Activated CD4-positive, alpha-beta T cell treated with anti-CD3 and anti-CD28 coated beads for 4 hours (primary cell): ENCODE measurements at regions not wholly inside any gene's neighbourhood (a gene's known extent, or its start where the extent isn't known, plus 50 kb on each side); places are given as distances from the start of the nearest gene placed in this dataset.

Experiments
- DNase-seq, 2 donors: peaks; one replicate each; pipeline ENCODE4 v3.0.0-alpha.2; 2020

DNA sequence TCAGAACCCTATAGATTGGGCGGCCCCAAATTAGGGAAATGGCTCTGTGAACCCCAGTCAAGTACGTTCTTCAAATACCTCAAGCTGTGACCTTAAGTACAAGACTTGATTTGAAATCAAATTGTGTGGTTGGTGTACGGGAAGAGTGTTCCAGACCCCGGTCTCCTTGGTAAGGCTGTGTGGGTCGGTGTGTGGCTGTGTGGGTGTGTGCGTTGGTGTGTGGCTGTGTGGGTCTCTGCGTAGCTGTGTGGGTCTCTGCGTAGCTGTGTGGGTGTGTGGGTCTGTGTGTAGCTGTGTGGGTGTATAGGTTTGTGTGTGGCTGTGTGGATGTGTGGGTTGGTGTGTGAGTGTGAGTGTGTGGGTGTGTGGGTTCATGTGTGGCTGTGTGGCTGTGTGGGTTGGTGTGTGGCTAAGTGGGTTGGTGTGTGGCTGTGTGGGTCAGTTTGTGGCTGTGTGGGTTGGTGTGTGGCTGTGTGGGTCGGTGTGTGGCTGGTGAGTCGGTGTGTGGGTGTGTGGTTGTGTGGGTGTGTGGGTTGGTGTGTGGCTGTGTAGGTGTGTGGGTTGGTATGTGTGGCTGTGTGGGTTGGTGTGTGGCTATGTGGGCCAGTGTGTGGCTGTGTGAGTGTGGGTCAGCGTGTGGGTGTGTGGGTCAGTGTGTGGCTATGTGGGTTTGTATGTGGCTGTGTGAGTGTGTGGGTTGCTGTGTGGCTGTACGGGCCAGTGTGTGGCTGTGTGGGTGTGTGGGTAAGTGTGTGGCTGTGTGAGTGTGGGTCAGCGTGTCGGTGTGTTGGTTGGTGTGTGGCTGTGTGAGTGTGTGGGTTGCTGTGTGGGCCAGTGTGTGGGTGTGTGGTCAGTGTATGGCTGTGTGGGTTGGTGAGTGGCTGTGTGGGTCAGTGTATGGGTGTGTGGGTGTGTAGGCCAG, 238.7 kb upstream of the ZFHX3 start:
- no peak for DNase-seq

DNA sequence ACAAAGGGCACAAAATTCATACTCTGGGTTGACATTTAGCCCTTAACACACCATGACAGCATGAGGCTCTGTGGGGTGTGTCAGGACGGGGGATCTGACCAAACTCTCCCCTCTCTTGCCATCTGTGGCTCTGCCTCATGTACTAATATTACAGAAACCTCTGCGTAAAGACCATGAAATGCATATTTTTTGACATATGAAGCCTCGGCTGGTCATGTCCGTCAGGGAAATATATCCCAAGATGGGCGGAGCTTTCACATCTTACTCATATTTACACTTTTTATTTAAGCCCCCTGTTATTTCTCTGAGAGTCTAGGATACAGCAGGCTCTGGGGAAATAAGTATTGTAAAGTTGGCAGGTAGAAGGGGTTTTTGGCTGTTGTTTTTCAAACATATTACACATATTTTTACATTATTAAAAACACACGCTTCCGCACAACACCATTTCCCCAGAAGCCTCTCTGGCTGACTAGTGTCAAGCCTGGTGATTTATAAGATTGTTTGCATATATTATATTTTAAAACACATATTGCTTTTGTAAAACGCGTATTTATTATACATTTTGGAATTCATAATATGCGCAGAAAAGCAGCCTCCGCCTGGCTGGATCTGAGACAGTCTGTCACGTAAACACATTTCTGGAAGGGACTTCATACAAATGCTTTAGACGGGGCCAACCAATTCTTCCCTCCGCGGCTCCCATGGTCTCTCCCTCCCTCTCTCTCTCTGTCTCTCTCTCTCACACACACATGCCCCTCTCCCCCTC, 237.7 kb upstream of the ZFHX3 start:
- no peak for DNase-seq

DNA sequence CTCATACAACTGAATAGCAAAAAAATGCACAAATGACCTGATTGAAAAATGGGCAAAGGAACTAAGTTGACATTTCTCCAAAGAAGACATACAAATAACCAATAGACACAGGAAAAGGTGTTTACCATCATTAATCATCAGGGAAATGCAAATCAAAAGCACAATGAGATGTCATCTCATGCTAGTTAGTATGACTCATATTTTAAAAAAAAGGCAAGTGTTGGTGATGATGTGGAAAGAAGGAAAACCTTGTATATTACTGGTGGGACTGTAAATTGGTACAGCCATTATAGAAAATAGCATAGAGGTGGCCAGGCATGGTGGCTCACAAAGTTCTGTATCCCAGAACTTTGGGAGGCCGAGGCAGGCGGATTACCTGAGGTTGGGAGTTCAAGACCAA, 232.5 kb upstream of the ZFHX3 start:
- no peak for DNase-seq

DNA sequence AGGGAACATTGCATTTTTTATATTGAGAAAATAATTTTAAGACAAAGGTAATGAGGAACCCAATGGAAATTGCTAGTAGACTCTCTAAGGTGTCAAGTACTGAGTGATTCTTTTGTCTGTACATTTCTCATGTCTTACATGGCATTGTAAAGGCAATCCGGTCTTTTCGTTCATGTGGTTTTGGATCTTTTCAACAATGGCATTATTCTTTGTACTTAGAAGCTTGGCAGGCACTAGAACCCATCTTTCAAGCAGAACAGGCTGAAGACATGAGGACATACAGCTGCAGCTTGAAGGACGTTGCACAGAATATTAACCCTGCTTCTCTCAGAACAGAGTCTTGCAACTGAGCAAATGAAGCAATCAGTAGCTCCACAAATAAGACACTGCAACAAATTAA, 231.5 kb upstream of the ZFHX3 start:
- no peak for DNase-seq

DNA sequence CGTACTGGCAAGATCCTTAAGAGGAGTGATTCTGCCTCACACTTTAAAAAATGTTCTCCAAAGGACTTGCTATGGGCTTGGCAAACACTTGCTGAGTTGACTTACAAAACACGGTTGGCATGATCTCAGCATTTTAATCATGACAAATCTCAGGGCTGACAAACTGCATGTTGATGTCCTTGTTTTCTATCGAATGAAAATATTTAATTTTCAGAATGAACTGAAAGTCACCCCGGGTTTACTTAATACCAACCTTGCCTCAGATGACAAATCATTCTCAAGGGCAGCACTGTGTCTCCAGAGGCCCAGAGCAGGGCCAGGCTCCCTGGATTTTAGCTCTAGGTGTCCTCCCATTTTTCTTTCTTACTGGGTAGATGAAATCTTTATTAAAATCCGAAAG, 229.1 kb upstream of the ZFHX3 start:
- DNase-seq: no peak

DNA sequence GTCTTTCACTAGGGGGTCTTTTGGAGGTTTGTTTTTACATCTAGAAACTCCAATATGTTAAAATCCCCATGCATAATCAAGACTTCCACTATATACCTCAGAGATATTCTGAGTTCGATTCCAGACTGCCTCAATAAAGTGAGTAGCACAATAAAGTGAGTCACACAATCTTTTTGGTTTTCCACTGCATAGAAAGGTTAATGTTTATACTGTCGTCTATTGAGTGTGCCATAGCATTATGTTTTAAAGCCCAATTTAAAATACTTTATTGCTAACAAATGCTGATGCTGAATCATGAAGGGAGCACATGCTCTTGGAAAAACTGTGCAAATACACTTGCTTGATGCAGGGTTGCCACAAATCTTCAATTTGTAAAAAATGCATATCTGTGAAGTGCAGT, 227.5 kb upstream of the ZFHX3 start:
- no peak for DNase-seq

DNA sequence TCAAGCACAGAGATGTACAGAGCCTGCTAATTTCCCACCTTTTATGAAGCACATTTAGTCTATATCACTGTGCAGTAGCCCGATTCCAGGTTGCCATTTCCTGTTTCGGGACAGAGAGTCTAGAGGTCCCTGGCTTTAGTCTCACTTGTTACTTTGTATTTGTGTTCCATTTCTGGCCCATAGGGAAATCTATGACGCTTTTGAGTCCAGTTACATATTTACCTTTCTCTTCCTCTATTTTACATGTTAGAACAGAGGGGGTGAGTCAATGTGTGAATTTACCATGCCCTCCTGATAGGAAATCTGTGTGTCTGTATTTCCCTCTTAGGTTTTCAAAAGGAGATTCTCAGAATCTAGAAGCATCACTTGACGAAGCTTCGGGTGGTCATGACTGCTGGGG, 227.1 kb upstream of the ZFHX3 start:
- no peak for DNase-seq

DNA sequence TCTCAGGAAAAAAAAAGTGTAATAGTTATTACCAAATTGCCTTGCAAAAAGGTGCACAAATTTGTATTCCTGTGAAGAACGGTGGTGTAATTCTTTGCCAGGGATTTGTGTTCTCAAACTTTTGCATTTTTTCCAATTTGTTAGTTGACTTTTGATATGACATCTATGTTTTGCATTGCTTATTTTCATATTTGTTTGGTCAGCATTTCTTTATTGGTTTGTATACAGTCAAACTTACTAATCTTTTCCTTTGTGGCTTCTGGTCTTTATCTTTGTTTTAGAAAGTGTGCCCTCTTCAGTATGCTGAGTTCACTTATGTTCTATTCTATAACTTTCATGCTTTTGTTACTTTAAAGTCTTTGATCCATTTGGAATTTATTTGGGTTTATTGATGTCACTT, 226.2 kb upstream of the ZFHX3 start:
- no peak for DNase-seq

DNA sequence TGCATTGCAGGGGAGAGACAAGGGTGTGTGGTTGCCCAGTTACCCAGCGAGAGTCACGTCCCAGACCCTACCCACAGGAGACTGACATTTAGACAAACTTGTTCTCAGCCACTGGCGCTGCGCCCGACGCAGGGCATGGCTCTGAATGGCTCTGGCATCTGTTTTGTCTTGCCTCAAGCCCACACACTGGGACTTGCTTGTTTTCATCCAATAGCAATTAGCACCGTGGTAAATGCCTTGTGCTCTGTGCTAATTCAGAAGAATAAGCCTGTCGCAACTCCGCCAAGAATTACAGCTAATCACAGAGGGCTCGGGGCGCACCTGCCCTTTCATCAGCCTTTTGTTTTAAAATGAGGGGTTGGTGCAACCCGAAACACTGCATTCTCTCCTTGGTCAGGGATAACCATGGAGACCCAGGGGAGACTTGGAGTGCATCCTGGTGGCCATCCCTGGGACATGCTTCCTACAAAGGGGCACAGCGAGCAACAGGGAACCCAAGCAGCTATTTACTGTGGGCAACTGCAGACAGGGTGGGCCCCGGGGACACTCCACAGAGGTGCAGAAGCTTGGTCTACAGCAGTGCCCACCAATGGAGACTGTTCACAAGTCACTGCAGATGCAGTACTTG, 220.6 kb upstream of the ZFHX3 start:
- no peak for DNase-seq

DNA sequence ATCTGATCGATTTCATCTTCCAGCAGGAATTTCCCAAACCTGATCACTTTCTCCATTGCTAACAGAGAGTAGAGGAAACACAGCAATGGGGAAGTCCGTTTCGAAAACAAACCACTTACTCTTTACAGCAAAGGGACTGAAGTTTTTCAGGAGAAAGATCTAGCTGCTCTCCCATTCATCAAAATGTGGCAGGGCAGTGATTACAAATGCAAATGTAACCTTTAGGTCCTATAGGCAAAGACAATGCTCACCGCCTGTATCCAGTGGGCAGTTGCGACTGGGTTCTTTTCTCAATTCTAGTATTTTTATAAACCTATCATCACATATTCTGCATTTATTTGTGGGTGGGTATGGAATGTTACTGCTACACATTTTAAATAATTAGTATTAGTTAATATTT, 218.0 kb upstream of the ZFHX3 start:
- no peak for DNase-seq

DNA sequence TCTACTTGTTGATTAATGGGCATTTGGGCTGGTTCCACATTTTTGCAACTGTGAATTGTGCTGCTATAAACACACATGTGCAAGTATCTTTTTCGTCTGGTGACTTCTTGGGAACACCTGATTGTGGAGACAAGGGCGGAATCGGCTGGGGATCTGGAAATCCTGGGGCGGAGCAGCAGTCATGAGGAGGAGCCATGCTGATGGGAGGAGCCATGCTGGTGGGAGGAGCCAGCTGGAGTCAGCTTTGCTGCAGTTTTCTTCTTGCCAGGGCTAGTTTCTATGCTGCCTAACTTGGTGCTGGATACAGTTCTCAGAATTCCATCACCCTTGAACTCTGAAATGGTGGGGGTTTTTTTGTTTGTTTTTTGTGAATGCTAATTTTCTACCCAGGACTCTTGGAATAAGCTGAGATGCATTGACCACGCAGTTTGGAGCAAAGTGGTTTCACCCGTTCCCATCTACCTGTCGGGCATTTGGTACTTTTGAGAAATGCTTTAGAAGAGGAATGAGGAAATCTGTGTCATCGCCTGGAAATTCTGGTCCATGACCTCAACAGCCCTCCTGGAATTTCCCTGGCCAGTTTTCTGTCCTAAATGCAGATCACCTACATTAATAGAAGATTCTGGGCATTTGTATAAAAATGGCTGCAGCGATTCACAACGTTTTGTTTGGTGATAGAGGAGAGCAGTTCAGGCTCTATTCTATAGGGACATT, 217.4 kb upstream of the ZFHX3 start:
- DNase-seq: no peak

DNA sequence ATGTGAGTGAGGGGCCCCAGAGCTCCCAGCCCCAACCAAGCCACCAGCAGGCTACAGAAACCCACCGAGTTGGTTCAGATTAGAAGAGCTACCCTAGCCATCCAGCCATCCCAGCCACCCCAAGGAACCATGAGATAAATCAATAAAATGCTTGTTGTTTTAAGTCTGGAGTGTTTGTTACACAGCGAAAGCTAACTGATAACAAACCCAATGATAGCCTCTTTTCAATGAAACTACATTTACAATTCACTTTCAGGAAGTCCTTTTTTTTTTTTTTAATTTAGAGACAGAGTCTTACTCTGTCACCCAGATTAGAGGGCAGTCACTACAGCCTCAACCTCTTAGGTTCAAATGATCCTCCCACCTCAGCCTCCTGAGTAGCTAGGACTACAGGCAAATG, 215.0 kb upstream of the ZFHX3 start:
- no peak for DNase-seq

DNA sequence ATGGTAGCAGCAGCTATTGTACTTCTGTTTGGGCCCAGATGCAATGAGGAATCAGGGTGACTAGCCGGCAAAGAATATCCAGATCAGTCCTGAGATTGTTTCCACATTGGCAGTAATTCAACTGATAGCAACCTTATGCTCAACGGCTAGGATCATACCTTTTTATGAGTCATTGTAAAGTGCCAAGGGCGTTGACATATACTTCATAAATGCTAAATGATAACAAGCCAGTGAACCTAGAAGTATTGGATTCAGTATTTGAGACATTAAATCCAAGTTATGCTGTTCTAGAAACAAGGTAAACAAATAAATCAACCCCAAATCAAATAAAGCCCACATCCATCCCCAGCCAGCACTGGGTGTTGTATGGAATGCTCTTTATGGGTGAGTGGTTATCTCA, 207.1 kb upstream of the ZFHX3 start:
- no peak for DNase-seq

DNA sequence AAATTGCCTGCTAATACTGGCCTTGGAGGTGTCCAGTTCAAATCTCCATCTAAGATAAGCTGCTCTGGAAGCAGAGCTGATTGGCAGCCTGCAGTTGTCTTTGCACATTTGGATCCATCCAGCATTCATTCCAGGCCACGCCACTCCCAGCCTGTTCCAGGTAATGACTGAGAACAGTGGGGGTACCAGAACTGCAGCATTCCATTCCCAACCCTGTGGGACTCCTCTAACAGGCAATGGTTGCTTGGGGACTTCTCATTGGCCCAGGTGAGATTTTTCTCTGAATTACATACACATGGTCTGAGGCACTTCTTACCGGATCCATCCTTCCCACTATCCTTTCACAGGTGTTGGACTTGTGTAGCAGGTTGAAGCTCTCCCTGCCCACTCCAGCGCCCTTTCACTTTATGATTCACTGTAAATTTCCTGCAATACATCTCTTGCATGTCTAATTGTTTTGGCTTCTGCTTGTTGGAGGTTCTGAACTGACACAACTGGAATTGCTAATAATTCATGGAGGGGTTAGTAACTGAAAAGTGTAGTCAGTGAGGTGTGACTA, 206.1 kb upstream of the ZFHX3 start:
- DNase-seq: no peak

DNA sequence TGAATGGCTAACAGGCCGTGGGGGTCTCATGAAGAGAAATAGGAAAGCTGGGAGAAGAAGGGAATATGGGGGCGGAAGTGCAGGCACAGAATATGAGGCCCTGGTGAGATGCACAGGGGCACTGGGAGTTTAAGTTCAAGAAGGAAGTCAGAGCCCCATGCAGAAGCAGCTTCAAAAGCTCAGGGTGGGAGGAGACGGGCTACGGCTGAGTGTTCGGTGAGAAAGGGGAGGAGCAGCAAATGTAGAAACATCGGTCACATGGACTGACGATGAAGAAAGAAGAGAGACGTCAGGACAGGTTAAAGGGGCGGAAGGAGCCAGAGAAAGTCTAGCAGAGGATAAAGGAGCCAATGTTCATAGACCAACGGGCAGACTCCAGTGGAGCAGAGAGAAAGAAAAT, 204.5 kb upstream of the ZFHX3 start:
- no peak for DNase-seq

DNA sequence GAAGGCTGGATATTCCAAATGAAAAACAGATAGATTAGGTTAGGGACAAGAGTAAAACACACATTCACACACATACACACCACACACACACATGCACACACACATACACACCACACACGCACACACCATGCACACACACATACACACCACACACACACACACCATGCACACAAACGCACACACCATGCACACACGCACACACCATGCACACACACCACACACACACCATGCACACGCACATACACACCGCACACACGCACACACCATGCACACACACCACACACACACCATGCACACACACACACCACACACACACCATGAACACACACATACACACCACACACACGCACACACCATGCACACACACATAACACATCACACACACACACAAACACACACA, 203.7 kb upstream of the ZFHX3 start:
- no peak for DNase-seq

DNA sequence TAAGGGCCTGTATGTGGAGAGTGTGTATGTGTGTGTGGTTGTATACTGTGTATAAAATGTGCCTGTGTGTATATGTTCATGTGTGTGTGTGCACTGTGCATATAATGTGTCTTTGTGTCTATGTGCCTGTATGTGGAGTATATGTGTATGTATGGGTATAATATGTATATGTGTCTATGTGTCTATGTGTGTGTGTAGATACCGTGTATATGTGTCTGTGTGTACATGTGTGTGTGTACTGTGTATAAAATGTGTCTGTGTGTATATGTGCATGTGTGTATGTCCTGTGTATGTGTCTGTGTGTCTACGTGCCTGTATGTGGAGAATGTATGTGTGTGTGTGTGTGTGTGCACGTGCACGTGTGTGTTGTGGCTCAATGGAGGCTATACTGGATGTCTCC, 200.4 kb upstream of the ZFHX3 start:
- DNase-seq: no peak

DNA sequence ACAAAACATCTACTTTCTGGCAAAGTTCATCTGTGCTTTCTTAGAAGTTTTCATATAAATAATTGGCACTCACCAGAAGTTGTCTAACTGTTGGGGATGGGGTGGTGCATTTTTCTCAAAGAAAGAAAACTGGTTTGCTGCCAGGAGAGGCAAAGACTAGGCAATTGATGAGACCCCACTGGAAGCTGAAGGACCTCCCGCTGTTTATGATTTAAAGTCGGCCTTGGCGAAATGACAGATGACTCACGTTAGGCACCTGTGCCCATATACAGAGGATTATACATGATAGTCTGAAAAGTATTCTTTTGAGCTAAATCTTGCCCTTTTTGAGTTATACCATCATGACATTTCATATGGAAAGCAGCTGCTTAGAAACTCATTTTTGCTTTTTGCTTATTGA, 193.0 kb upstream of the ZFHX3 start:
- no peak for DNase-seq

DNA sequence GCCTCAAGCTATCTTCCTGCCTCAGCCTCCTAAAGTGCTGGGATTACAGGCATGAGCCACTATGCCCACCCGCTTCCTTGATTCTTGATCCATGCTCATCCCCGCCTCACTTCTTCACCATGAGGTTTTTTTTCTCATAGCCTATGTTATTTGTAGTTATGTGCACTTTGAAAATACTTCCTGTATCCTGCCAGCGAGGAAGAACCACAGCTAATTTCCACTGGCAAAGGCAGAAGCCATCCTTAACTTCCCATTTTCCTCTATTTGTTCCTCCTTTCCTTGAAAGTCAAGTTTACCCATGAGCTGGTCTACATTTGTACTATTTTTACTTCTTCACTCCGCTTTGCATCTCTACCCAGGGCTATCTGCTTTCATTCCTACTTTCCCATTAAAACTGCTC, 189.7 kb upstream of the ZFHX3 start:
- DNase-seq: no peak

DNA sequence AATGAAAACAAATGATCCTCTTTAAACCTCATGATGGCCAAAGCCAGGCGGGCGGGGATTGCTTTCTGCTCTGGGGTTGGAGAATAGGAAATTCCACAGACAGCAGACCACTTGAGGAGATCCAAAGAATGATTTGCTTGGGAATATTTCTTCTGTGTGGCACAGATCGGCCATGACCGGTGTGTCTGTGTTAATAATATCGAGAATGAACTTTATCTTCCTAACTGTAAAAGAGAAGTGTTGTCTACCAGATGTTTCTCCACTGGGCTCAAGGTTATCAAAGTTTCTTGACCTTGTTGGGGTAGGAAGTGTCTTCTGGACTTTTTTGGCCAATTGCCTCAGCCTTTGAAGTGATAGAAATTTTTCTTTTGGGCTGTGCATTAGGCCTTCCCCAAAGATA, 186.6 kb upstream of the ZFHX3 start:
- DNase-seq: no peak

DNA sequence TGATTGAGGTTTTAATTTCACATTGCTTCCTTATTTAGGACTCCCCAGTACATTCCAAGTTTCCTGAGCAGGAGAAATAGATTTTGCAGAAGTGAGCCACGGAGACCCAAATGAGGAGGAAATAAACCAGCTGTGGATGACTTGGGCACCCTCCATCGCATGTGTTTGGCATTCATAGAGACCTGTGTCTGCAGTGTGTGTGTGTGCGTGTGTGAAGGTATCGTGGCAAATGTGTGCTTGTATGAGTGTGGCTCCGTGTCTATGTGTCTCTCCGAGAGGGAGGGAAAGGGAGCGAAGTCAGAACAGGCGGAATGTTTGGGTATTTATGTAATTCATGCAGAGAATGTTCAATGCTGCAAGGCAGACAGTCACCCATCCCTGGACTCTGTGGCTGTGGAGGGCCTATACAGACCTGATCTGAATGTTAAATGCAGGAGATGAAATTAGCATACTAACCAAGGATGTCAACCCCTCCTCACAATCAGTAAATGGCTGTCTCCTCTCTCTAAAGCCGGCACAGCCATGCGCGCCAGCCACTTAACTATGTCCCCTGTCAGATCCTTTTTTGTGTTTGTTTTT, 186.0 kb upstream of the ZFHX3 start:
- no peak for DNase-seq

DNA sequence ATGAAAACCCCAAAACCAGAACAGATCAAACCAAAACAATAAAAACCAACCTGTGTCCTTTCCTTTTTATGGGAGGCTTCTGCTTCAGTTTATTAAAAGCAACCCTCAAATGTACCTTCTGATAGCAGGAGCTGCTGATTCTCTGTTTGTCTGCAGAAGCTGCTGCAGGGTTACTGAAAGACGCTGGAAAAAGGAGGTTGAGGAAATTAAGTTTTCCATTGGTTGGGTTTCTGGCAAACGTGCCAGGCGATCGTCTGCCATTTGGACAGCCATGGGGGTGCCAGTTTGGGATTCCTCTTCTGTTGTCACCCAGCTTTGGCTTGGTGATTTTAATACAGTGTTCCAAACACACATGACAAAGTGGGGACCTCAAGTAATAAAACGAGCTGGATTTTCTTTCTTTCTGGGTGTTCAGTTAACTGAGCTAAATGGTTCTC, 185.4 kb upstream of the ZFHX3 start:
- no peak for DNase-seq
